ENCODE measurements at regions not wholly inside any gene's neighbourhood (a gene's known extent, or its start where the extent isn't known, plus 50 kb on each side); places are given as distances from the start of the nearest gene placed in this dataset.

GRCh38 chrX:38879631-38880220, 78.5 kb downstream of the MID1IP1 start:
- Histone ChIP-seq H4K20me1 (ENCODE audit: low read depth, low read length) (no peaks in the 10 kb centered on the region), H3K9me2 (replicated peaks; ENCODE audit: insufficient read depth, low read length) (no peaks in the 10 kb centered on the region), H3K4me2 (ENCODE audit: low read depth, low read length, poor library complexity, severe bottlenecking) (no peak overlapping the region), H3F3A (ENCODE audit: insufficient read depth) (no peaks in the 10 kb centered on the region), H3K79me2 (ENCODE audit: insufficient read depth, low read length) (no peaks in the 10 kb centered on the region), H2AFZ (ENCODE audit: low read depth, low read length, severe bottlenecking) (no peak overlapping the region), H3K4me3 (ENCODE audit: insufficient read depth, low read length, poor library complexity, severe bottlenecking) (no peak overlapping the region), H3K36me3 (ENCODE audit: low read length) (no peaks in the 10 kb centered on the region), H3K9me3 (ENCODE audit: insufficient read depth, low read length) (no peaks in the 10 kb centered on the region), H3K27ac (ENCODE audit: low read depth, low read length) (no peak overlapping the region), H3K9ac (ENCODE audit: low read length) (no peak overlapping the region), H3K27me3 (ENCODE audit: low read length) (no peaks in the 10 kb centered on the region)
- no peak for TF ChIP-seq EZH2phosphoT487 (conservative IDR thresholded peaks at IDR 0.05; ENCODE audit: low read length)
- TF ChIP-seq, protein P1, sequence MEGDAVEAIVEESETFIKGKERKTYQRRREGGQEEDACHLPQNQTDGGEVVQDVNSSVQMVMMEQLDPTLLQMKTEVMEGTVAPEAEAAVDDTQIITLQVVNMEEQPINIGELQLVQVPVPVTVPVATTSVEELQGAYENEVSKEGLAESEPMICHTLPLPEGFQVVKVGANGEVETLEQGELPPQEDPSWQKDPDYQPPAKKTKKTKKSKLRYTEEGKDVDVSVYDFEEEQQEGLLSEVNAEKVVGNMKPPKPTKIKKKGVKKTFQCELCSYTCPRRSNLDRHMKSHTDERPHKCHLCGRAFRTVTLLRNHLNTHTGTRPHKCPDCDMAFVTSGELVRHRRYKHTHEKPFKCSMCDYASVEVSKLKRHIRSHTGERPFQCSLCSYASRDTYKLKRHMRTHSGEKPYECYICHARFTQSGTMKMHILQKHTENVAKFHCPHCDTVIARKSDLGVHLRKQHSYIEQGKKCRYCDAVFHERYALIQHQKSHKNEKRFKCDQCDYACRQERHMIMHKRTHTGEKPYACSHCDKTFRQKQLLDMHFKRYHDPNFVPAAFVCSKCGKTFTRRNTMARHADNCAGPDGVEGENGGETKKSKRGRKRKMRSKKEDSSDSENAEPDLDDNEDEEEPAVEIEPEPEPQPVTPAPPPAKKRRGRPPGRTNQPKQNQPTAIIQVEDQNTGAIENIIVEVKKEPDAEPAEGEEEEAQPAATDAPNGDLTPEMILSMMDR (IDR thresholded peaks at IDR 0.05; ENCODE audit: insufficient read depth, low read length, poor library complexity, severe bottlenecking) = no peak

- Histone ChIP-seq H3K9ac (ENCODE audit: low read length) (no peak overlapping the region), H2AFZ (ENCODE audit: low read depth, low read length, severe bottlenecking) (no peak overlapping the region), H3K27me3 (ENCODE audit: low read length) (no peaks in the 10 kb centered on the region), H3K36me3 (ENCODE audit: low read length) (no peaks in the 10 kb centered on the region), H3K9me3 (ENCODE audit: insufficient read depth, low read length) (no peaks in the 10 kb centered on the region), H3K4me3 (ENCODE audit: insufficient read depth, low read length, poor library complexity, severe bottlenecking) (no peak overlapping the region), H4K20me1 (ENCODE audit: low read depth, low read length) (no peaks in the 10 kb centered on the region), H3K9me2 (replicated peaks; ENCODE audit: insufficient read depth, low read length) (no peaks in the 10 kb centered on the region), H3K4me2 (ENCODE audit: low read depth, low read length, poor library complexity, severe bottlenecking) (no peak overlapping the region), H3K27ac (ENCODE audit: low read depth, low read length) (no peak overlapping the region), H3F3A (ENCODE audit: insufficient read depth) (no peaks in the 10 kb centered on the region), H3K79me2 (ENCODE audit: insufficient read depth, low read length) (no peaks in the 10 kb centered on the region)
- TF ChIP-seq EZH2phosphoT487 (conservative IDR thresholded peaks at IDR 0.05; ENCODE audit: low read length) = no peak
- TF ChIP-seq, protein P1 (IDR thresholded peaks at IDR 0.05; ENCODE audit: insufficient read depth, low read length, poor library complexity, severe bottlenecking) = no peak
These were observed 79.1 kb downstream of the MID1IP1 start for GRCh38 chrX:38880296-38880854.

- Histone ChIP-seq H3K4me2 (ENCODE audit: low read depth, low read length, poor library complexity, severe bottlenecking) (no peak overlapping the region), H3K9me2 (replicated peaks; ENCODE audit: insufficient read depth, low read length) (no peaks in the 10 kb centered on the region), H3K27me3 (ENCODE audit: low read length) (no peaks in the 10 kb centered on the region), H3K79me2 (ENCODE audit: insufficient read depth, low read length) (no peaks in the 10 kb centered on the region), H3K9me3 (ENCODE audit: insufficient read depth, low read length) (no peaks in the 10 kb centered on the region), H3K27ac (ENCODE audit: low read depth, low read length) (no peak overlapping the region), H3K36me3 (ENCODE audit: low read length) (no peaks in the 10 kb centered on the region), H3F3A (ENCODE audit: insufficient read depth) (no peaks in the 10 kb centered on the region), H2AFZ (ENCODE audit: low read depth, low read length, severe bottlenecking) (no peak overlapping the region), H4K20me1 (ENCODE audit: low read depth, low read length) (no peaks in the 10 kb centered on the region), H3K4me3 (ENCODE audit: insufficient read depth, low read length, poor library complexity, severe bottlenecking) (no peak overlapping the region), H3K9ac (ENCODE audit: low read length) (no peak overlapping the region)
- TF ChIP-seq, protein P1 (IDR thresholded peaks at IDR 0.05; ENCODE audit: insufficient read depth, low read length, poor library complexity, severe bottlenecking) = no peak
- no peak for TF ChIP-seq EZH2phosphoT487 (conservative IDR thresholded peaks at IDR 0.05; ENCODE audit: low read length)
These were observed 79.8 kb downstream of the MID1IP1 start for GRCh38 chrX:38881066-38881465.
